ENCODE measurements at regions not wholly inside any gene's neighbourhood (a gene's known extent, or its start where the extent isn't known, plus 50 kb on each side); places are given as distances from the start of the nearest gene placed in this dataset.

- TF ChIP-seq NELFE (IDR thresholded peaks at IDR 0.05; ENCODE audit: insufficient read depth, insufficient read length) (no peak), SMAD3 (CRISPR knock-in tag; conservative IDR thresholded peaks at IDR 0.05) (no peak)
Measured at GRCh38 chr14:80105488-80105994, 105.8 kb downstream of the DIO2 start (continued).

GRCh38 chr14:80101835-80102234 is 109.5 kb downstream of the DIO2 start:
- no peaks in the 10 kb centered on the region for H3K27me3 ChIP-seq (ENCODE audit: control insufficient read depth in 2 of 2, insufficient read depth in 2 of 2, low read length in 2 of 2)
- H3K36me3 ChIP-seq (ENCODE audit: control insufficient read depth, insufficient read depth, low read length): no peaks in the 10 kb centered on the region
- no peak overlapping the region for H3K4me2 ChIP-seq (ENCODE audit: insufficient read depth, low read length)
- ChIA-PET POLR2A (no interaction called here), CTCF (ENCODE audit: low intra/inter-chr PET ratio) (no interaction called here)
- H3K9ac ChIP-seq (ENCODE audit: insufficient read depth in 1 of 2, low read depth in 2 of 2, low read length in 2 of 2): no peak overlapping the region
- no peak for FAIRE-seq
- intact Hi-C loops (cut with micrococcal nuclease): no loop called here
- H3K9me3 ChIP-seq (replicated peaks; ENCODE audit: control insufficient read depth, insufficient read depth, low read depth, low read length): no peaks in the 10 kb centered on the region; the same call in 1 of the 2 replicates
- no peak for ATAC-seq
- no peaks in the 10 kb centered on the region for H3K79me2 ChIP-seq (ENCODE audit: control insufficient read depth, insufficient read depth, low read length)
- no peaks in the 10 kb centered on the region for H3K9me1 ChIP-seq (ENCODE audit: control insufficient read depth, insufficient read depth, low read length)
- no peak overlapping the region for H2AFZ ChIP-seq (ENCODE audit: low read depth, low read length)
- in situ Hi-C loops (cut with MboI): no loop called here
- no peaks in the 10 kb centered on the region for H4K20me1 ChIP-seq (replicated peaks; ENCODE audit: control insufficient read depth, insufficient read depth, low read length)
- BruUV-seq (replicated peaks): no TSS peak
- no peaks in the 10 kb centered on the region for H3K4me1 ChIP-seq (replicated peaks in 1 of 2; ENCODE audit: control insufficient read depth in 2 of 2, insufficient read depth in 2 of 2, low read length in 2 of 2)
- no peak overlapping the region for H3K27ac ChIP-seq (ENCODE audit: extremely low read depth, low read depth, low read length)
- no peak for DNase-seq (ENCODE audit: extremely low read depth in 1 of 4, low spot score in 3 of 4)
- H3K4me3 ChIP-seq: no peak overlapping the region
- TF ChIP-seq BCLAF1 (IDR thresholded peaks at IDR 0.05; ENCODE audit: borderline replicate concordance in 1 of 2, control insufficient read depth in 1 of 2, low read depth in 2 of 2, low read length in 1 of 2) (no peak), ZNF398 (CRISPR knock-in tag; IDR thresholded peaks at IDR 0.05) (no peak), PRPF4 (IDR thresholded peaks at IDR 0.05; ENCODE audit: insufficient read depth, low read depth, low read length, poor library complexity, severe bottlenecking) (no peak), ZFPM2 (CRISPR knock-in tag; IDR thresholded peaks at IDR 0.05) (no peak), ASH1L (IDR thresholded peaks at IDR 0.05; ENCODE audit: borderline replicate concordance, low read depth, partially characterized antibody) (no peak), POLR2AphosphoS2 (IDR thresholded peaks at IDR 0.05; ENCODE audit: low read length) (no peak), ZNF780A (CRISPR knock-in tag; IDR thresholded peaks at IDR 0.05) (no peak), GTF3C2 (IDR thresholded peaks at IDR 0.05; ENCODE audit: borderline replicate concordance, extremely low read depth, insufficient read length) (no peak), NUFIP1 (IDR thresholded peaks at IDR 0.05; ENCODE audit: partially characterized antibody) (no peak), JUNB (CRISPR knock-in tag; conservative IDR thresholded peaks at IDR 0.05) (no peak), TAF15 (IDR thresholded peaks at IDR 0.05; ENCODE audit: low read depth, low read length) (no peak), BCOR (IDR thresholded peaks at IDR 0.05) (no peak), RHOXF2B (CRISPR knock-in tag; conservative IDR thresholded peaks at IDR 0.05) (no peak)
